T1000 (cell line): ENCODE measurements at regions not wholly inside any gene's neighbourhood (a gene's known extent, or its start where the extent isn't known, plus 50 kb on each side); places are given as distances from the start of the nearest gene placed in this dataset.

Experiments used
- DNase-seq: peaks from one replicate; lab custom pipeline; 2025; ENCODE audit warnings: mixed read lengths; lab: John Stamatoyannopoulos, UW

GRCh38 chr5:74123929-74124328, 497.9 kb downstream of the ARHGEF28 start:
- DNase-seq: no peak

GRCh38 chr5:74122979-74123590, 497.1 kb downstream of the ARHGEF28 start:
- DNase-seq: no peak

- no peak for DNase-seq
These were observed 496.2 kb downstream of the ARHGEF28 start for GRCh38 chr5:74122175-74122574.

- no peak for DNase-seq
These were observed 494.6 kb downstream of the ARHGEF28 start for GRCh38 chr5:74120585-74120984.

- DNase-seq: no peak
These were observed 492.1 kb downstream of the ARHGEF28 start for GRCh38 chr5:74118071-74118470.

- DNase-seq: no peak
These were observed 491.0 kb downstream of the ARHGEF28 start for GRCh38 chr5:74116984-74117383.

GRCh38 chr5:74116266-74116665, 490.3 kb downstream of the ARHGEF28 start:
- DNase-seq: no peak

- no peak for DNase-seq
These were observed 487.9 kb downstream of the ARHGEF28 start for GRCh38 chr5:74113927-74114326.

- no peak for DNase-seq
These were observed 487.2 kb downstream of the ARHGEF28 start for GRCh38 chr5:74113196-74113540.

GRCh38 chr5:74112372-74113195, 486.6 kb downstream of the ARHGEF28 start:
- DNase-seq: no peak

- DNase-seq: no peak
These were observed 485.8 kb downstream of the ARHGEF28 start for GRCh38 chr5:74111764-74112163.

- no peak for DNase-seq
These were observed 483.3 kb downstream of the ARHGEF28 start for GRCh38 chr5:74109344-74109743.

GRCh38 chr5:74107899-74108298, 481.9 kb downstream of the ARHGEF28 start:
- no peak for DNase-seq

GRCh38 chr5:74105126-74105780, 479.3 kb downstream of the ARHGEF28 start:
- no peak for DNase-seq

- no peak for DNase-seq
These were observed 477.4 kb downstream of the ARHGEF28 start for GRCh38 chr5:74103131-74104023.

GRCh38 chr5:74100268-74100665, 474.3 kb downstream of the ARHGEF28 start:
- DNase-seq: no peak

GRCh38 chr5:74099538-74100267, 473.7 kb downstream of the ARHGEF28 start:
- no peak for DNase-seq

- DNase-seq: no peak
These were observed 472.9 kb downstream of the ARHGEF28 start for GRCh38 chr5:74098941-74099340.

- DNase-seq: no peak
These were observed 472.5 kb downstream of the ARHGEF28 start for GRCh38 chr5:74098456-74098855.

- DNase-seq: no peak
These were observed 470.3 kb downstream of the ARHGEF28 start for GRCh38 chr5:74096325-74096724.

- no peak for DNase-seq
These were observed 469.9 kb downstream of the ARHGEF28 start for GRCh38 chr5:74095871-74096270.

GRCh38 chr5:74094782-74095108, 468.7 kb downstream of the ARHGEF28 start:
- no peak for DNase-seq
